ENCODE measurements at regions not wholly inside any gene's neighbourhood (a gene's known extent, or its start where the extent isn't known, plus 50 kb on each side); places are given as distances from the start of the nearest gene placed in this dataset.

DNA sequence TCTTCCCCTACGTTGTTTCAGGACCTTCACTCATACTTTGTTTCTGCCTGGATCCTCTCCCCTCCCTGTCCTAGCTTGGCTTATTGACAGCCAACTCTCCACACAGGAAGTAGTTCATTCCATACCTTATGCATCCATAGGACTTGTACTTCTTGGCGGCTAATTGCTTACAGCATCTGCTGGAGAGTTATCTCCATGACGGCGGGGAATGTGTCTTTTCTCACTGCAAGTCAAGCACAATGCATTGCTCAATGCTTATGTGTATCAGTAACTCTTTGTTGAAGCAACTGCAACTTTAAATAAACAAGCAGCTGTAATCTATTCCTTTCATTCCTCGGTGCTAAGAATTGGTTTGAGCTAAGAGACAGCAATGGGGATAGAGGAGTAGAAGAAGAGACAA, 551.3 kb upstream of the EPHA7 start:
- TF ChIP-seq CTCF (IDR thresholded peaks at IDR 0.05) (no peak), POLR2A (IDR thresholded peaks at IDR 0.05) (no peak)
